ENCODE measurements at regions not wholly inside any gene's neighbourhood (a gene's known extent, or its start where the extent isn't known, plus 50 kb on each side); places are given as distances from the start of the nearest gene placed in this dataset.
"Not testable (repeated sequence)": the region's sequence is repeated elsewhere in the genome, so short reads cannot be mapped to it uniquely, and the experiment has no call there.

GRCh38 chr5:165030971-165031370, 1525.6 kb downstream of the MAT2B start:
- Mint-ChIP-seq H3K27me3 (no peaks in the 10 kb centered on the region), H3K4me3 (no peak overlapping the region), H3K27ac (no peak overlapping the region), H3K4me1 (no peaks in the 10 kb centered on the region), H3K36me3 (no peaks in the 10 kb centered on the region), H3K9me3 (peaks cover 0 to 19% (median 4%) of the 10 kb centered on the region in 11 donors)
- Histone ChIP-seq H3K4me3 (ENCODE audit: low read length) (no peak overlapping the region), H3K27me3 (ENCODE audit: control insufficient read depth in 2 of 2, insufficient read depth in 2 of 2, low read length in 2 of 2) (no peaks in the 10 kb centered on the region), H3K27ac (ENCODE audit: low read depth, low read length) (no peak overlapping the region), H3K36me3 (ENCODE audit: control insufficient read depth in 2 of 3, insufficient read depth in 3 of 3, low read length in 3 of 3) (no peaks in the 10 kb centered on the region), H3K9me3 (ENCODE audit: control insufficient read depth in 2 of 3, low read length in 3 of 3) (no peaks in the 10 kb centered on the region), H3K4me1 (ENCODE audit: control insufficient read depth in 2 of 2, insufficient read depth in 2 of 2, low read length in 2 of 2) (no peaks in the 10 kb centered on the region)
- intact Hi-C loops (cut with micrococcal nuclease), result no loop called here
- POLR2A ChIA-PET, result no interaction called here
- CTCF ChIA-PET, result no interaction called here
- no peak for DNase-seq
- ATAC-seq, result no peak

GRCh38 chr5:165031371-165031770, 1526.0 kb downstream of the MAT2B start:
- Mint-ChIP-seq H3K9me3 (peaks cover 0 to 19% (median 4%) of the 10 kb centered on the region in 11 donors), H3K4me3 (no peak overlapping the region), H3K36me3 (no peaks in the 10 kb centered on the region), H3K27ac (no peak overlapping the region), H3K4me1 (no peaks in the 10 kb centered on the region), H3K27me3 (no peaks in the 10 kb centered on the region)
- DNase-seq (no peak), ATAC-seq (no peak)
- Histone ChIP-seq H3K9me3 (ENCODE audit: control insufficient read depth in 2 of 3, low read length in 3 of 3) (no peaks in the 10 kb centered on the region), H3K27me3 (ENCODE audit: control insufficient read depth in 2 of 2, insufficient read depth in 2 of 2, low read length in 2 of 2) (no peaks in the 10 kb centered on the region), H3K27ac (ENCODE audit: low read depth, low read length) (no peak overlapping the region), H3K36me3 (ENCODE audit: control insufficient read depth in 2 of 3, insufficient read depth in 3 of 3, low read length in 3 of 3) (no peaks in the 10 kb centered on the region), H3K4me1 (ENCODE audit: control insufficient read depth in 2 of 2, insufficient read depth in 2 of 2, low read length in 2 of 2) (no peaks in the 10 kb centered on the region), H3K4me3 (ENCODE audit: low read length) (no peak overlapping the region)
- ChIA-PET POLR2A (no interaction called here), CTCF (no interaction called here)
- intact Hi-C loops (cut with micrococcal nuclease), result no loop called here

- Mint-ChIP-seq H3K27me3 (no peaks in the 10 kb centered on the region), H3K36me3 (no peaks in the 10 kb centered on the region), H3K9me3 (peaks cover 0 to 10% (median 2%) of the 10 kb centered on the region in 11 donors), H3K4me1 (no peaks in the 10 kb centered on the region), H3K4me3 (no peak overlapping the region), H3K27ac (no peak overlapping the region)
- ChIA-PET CTCF (no interaction called here), POLR2A (no interaction called here)
- H3K27ac ChIP-seq (ENCODE audit: low read depth, low read length), result no peak overlapping the region
- no peaks in the 10 kb centered on the region for H3K36me3 ChIP-seq (ENCODE audit: control insufficient read depth in 2 of 3, insufficient read depth in 3 of 3, low read length in 3 of 3)
- no peak overlapping the region for H3K4me3 ChIP-seq (ENCODE audit: low read length)
- H3K4me1 ChIP-seq (ENCODE audit: control insufficient read depth in 2 of 2, insufficient read depth in 2 of 2, low read length in 2 of 2), result no peaks in the 10 kb centered on the region
- H3K9me3 ChIP-seq (ENCODE audit: control insufficient read depth in 2 of 3, low read length in 3 of 3), result no peaks in the 10 kb centered on the region
- DNase-seq (no peak), ATAC-seq (no peak)
- intact Hi-C loops (cut with micrococcal nuclease), result no loop called here
- no peaks in the 10 kb centered on the region for H3K27me3 ChIP-seq (ENCODE audit: control insufficient read depth in 2 of 2, insufficient read depth in 2 of 2, low read length in 2 of 2)
Observed at GRCh38 chr5:165035520-165035919, 1530.1 kb downstream of the MAT2B start.

GRCh38 chr5:165039748-165040147, 1534.3 kb downstream of the MAT2B start:
- H3K36me3 Mint-ChIP-seq, result no peaks in the 10 kb centered on the region
- no peaks in the 10 kb centered on the region for H3K4me1 Mint-ChIP-seq
- ATAC-seq (no peak), DNase-seq (no peak)
- Histone ChIP-seq H3K27ac (ENCODE audit: low read depth, low read length) (no peak overlapping the region), H3K9me3 (ENCODE audit: control insufficient read depth in 2 of 3, low read length in 3 of 3) (no peaks in the 10 kb centered on the region), H3K4me3 (ENCODE audit: low read length) (no peak overlapping the region), H3K4me1 (ENCODE audit: control insufficient read depth in 2 of 2, insufficient read depth in 2 of 2, low read length in 2 of 2) (no peaks in the 10 kb centered on the region), H3K27me3 (ENCODE audit: control insufficient read depth in 2 of 2, insufficient read depth in 2 of 2, low read length in 2 of 2) (no peaks in the 10 kb centered on the region), H3K36me3 (ENCODE audit: control insufficient read depth in 2 of 3, insufficient read depth in 3 of 3, low read length in 3 of 3) (no peaks in the 10 kb centered on the region)
- intact Hi-C loops (cut with micrococcal nuclease), result no loop called here
- H3K27ac Mint-ChIP-seq, result no peak overlapping the region
- no peaks in the 10 kb centered on the region for H3K27me3 Mint-ChIP-seq
- peaks cover 0 to 11% (median 4%) of the 10 kb centered on the region in 11 donors for H3K9me3 Mint-ChIP-seq
- POLR2A ChIA-PET, result no interaction called here
- no peak overlapping the region for H3K4me3 Mint-ChIP-seq
- CTCF ChIA-PET, result no interaction called here

GRCh38 chr5:165045941-165046340, 1540.5 kb downstream of the MAT2B start:
- H3K4me3 ChIP-seq (ENCODE audit: low read length); H3K36me3 Mint-ChIP-seq; H3K9me3 ChIP-seq (ENCODE audit: control insufficient read depth in 2 of 3, low read length in 3 of 3); H3K4me3 Mint-ChIP-seq; H3K4me1 ChIP-seq (ENCODE audit: control insufficient read depth in 2 of 2, insufficient read depth in 2 of 2, low read length in 2 of 2); H3K27ac ChIP-seq (ENCODE audit: low read depth, low read length); CTCF ChIA-PET; POLR2A ChIA-PET; H3K27me3 Mint-ChIP-seq; H3K27ac Mint-ChIP-seq; H3K4me1 Mint-ChIP-seq; H3K36me3 ChIP-seq (ENCODE audit: control insufficient read depth in 2 of 3, insufficient read depth in 3 of 3, low read length in 3 of 3); DNase-seq; ATAC-seq; intact Hi-C loops (cut with micrococcal nuclease); H3K27me3 ChIP-seq (ENCODE audit: control insufficient read depth in 2 of 2, insufficient read depth in 2 of 2, low read length in 2 of 2): not testable (repeated sequence)
- H3K9me3 Mint-ChIP-seq, result peaks cover 0 to 19% (median 8%) of the 10 kb centered on the region in 11 donors

GRCh38 chr5:165055476-165055875, 1550.1 kb downstream of the MAT2B start:
- H3K4me1 Mint-ChIP-seq, result no peaks in the 10 kb centered on the region
- H3K9me3 ChIP-seq (ENCODE audit: control insufficient read depth in 2 of 3, low read length in 3 of 3), result no peaks in the 10 kb centered on the region
- no peak for DNase-seq
- intact Hi-C loops (cut with micrococcal nuclease), result no loop called here
- no peak for ATAC-seq
- H3K36me3 Mint-ChIP-seq, result no peaks in the 10 kb centered on the region
- ChIA-PET CTCF (no interaction called here), POLR2A (no interaction called here)
- no peaks in the 10 kb centered on the region for H3K36me3 ChIP-seq (ENCODE audit: control insufficient read depth in 2 of 3, insufficient read depth in 3 of 3, low read length in 3 of 3)
- no peaks in the 10 kb centered on the region for H3K27me3 ChIP-seq (ENCODE audit: control insufficient read depth in 2 of 2, insufficient read depth in 2 of 2, low read length in 2 of 2)
- H3K27ac ChIP-seq (ENCODE audit: low read depth, low read length), result no peak overlapping the region
- no peak overlapping the region for H3K4me3 ChIP-seq (ENCODE audit: low read length)
- no peak overlapping the region for H3K4me3 Mint-ChIP-seq
- H3K27me3 Mint-ChIP-seq, result no peaks in the 10 kb centered on the region
- no peak overlapping the region for H3K27ac Mint-ChIP-seq
- H3K4me1 ChIP-seq (ENCODE audit: control insufficient read depth in 2 of 2, insufficient read depth in 2 of 2, low read length in 2 of 2), result no peaks in the 10 kb centered on the region
- H3K9me3 Mint-ChIP-seq, result peaks cover 0 to 7% (median 0%) of the 10 kb centered on the region in 11 donors

GRCh38 chr5:165057145-165057544, 1551.7 kb downstream of the MAT2B start:
- ChIA-PET CTCF (no interaction called here), POLR2A (no interaction called here)
- H3K4me3 ChIP-seq (ENCODE audit: low read length), result no peak overlapping the region
- no peaks in the 10 kb centered on the region for H3K36me3 ChIP-seq (ENCODE audit: control insufficient read depth in 2 of 3, insufficient read depth in 3 of 3, low read length in 3 of 3)
- Mint-ChIP-seq H3K4me1 (no peaks in the 10 kb centered on the region), H3K27ac (no peak overlapping the region), H3K36me3 (no peaks in the 10 kb centered on the region), H3K4me3 (no peak overlapping the region), H3K27me3 (no peaks in the 10 kb centered on the region), H3K9me3 (peaks cover 0 to 11% (median 0%) of the 10 kb centered on the region in 11 donors)
- DNase-seq (no peak), ATAC-seq (no peak)
- H3K4me1 ChIP-seq (ENCODE audit: control insufficient read depth in 2 of 2, insufficient read depth in 2 of 2, low read length in 2 of 2), result no peaks in the 10 kb centered on the region
- no peak overlapping the region for H3K27ac ChIP-seq (ENCODE audit: low read depth, low read length)
- H3K27me3 ChIP-seq (ENCODE audit: control insufficient read depth in 2 of 2, insufficient read depth in 2 of 2, low read length in 2 of 2), result no peaks in the 10 kb centered on the region
- intact Hi-C loops (cut with micrococcal nuclease), result no loop called here
- H3K9me3 ChIP-seq (ENCODE audit: control insufficient read depth in 2 of 3, low read length in 3 of 3), result no peaks in the 10 kb centered on the region

All from naive thymus-derived CD4-positive, alpha-beta T cell (primary cell).